Adrenal gland (tissue), 5 donors: ENCODE measurements at regions not wholly inside any gene's neighbourhood (a gene's known extent, or its start where the extent isn't known, plus 50 kb on each side); places are given as distances from the start of the nearest gene placed in this dataset.

Source experiments
- POLR2A ChIP-seq, 2 donors: fragments of 450-650 bp; IDR thresholded peaks; one replicate each; pipeline ENCODE4 v1.6.1; 2017; ENCODE audit warnings: antibody characterized with exemption in 2 of 2, mild to moderate bottlenecking in 2 of 2, moderate library complexity in 1 of 2
- TF ChIP-seq, protein P1 (sequence below), 6 experiments: fragments of 450-650 bp in 4 of 6; fragments of 200-600 bp in 2 of 6; sonication (generic) in 1 of 6; IDR thresholded peaks; 1 replicate in 5 of 6; 2 replicates in 1 of 6; pipeline versions ENCODE4 v1.5.1 to v1.8.0; 2016 to 2021; ENCODE audit warnings: antibody characterized with exemption in 6 of 6, mild to moderate bottlenecking in 2 of 6, moderate library complexity in 1 of 6
- donor health status: DM: no; HTN: no; CAD: no.

GRCh38 chr1:59108481-59109317 is 188.2 kb upstream of the FGGY start:
- TF ChIP-seq POLR2A (IDR thresholded peaks at IDR 0.05) = no peak
- TF ChIP-seq, protein P1, sequence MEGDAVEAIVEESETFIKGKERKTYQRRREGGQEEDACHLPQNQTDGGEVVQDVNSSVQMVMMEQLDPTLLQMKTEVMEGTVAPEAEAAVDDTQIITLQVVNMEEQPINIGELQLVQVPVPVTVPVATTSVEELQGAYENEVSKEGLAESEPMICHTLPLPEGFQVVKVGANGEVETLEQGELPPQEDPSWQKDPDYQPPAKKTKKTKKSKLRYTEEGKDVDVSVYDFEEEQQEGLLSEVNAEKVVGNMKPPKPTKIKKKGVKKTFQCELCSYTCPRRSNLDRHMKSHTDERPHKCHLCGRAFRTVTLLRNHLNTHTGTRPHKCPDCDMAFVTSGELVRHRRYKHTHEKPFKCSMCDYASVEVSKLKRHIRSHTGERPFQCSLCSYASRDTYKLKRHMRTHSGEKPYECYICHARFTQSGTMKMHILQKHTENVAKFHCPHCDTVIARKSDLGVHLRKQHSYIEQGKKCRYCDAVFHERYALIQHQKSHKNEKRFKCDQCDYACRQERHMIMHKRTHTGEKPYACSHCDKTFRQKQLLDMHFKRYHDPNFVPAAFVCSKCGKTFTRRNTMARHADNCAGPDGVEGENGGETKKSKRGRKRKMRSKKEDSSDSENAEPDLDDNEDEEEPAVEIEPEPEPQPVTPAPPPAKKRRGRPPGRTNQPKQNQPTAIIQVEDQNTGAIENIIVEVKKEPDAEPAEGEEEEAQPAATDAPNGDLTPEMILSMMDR (IDR thresholded peaks at IDR 0.05) = no peak
